ENCODE measurements at regions not wholly inside any gene's neighbourhood (a gene's known extent, or its start where the extent isn't known, plus 50 kb on each side); places are given as distances from the start of the nearest gene placed in this dataset.

GRCh38 chr10:29827512-29827911 is 192.7 kb upstream of the SVIL start:
- intact Hi-C loops (cut with micrococcal nuclease) = no loop called here
- Mint-ChIP-seq H3K36me3 (no peaks in the 10 kb centered on the region), H3K27ac (peak overlapping the region in 2 of 7 donors; percentile 3 to 54), H3K4me3 (no peak overlapping the region), H3K9me3 (peaks cover 8 to 16% (median 15%) of the 10 kb centered on the region in 7 donors), H3K27me3 (ENCODE audit: low read depth in 3 of 3) (peaks cover 2 to 11% (median 2%) of the 10 kb centered on the region in 3 donors), H3K4me1 (peaks cover 24% of the 10 kb centered on the region)
- Histone ChIP-seq H3K9ac (ENCODE audit: insufficient read depth, low read length, poor library complexity, severe bottlenecking) (no peak overlapping the region), H3K4me1 (ENCODE audit: control insufficient read depth in 1 of 2, insufficient read depth in 2 of 2, low read length in 2 of 2) (peaks cover 19 to 21% of the 10 kb centered on the region in 2 donors), H3K9me3 (replicated peaks in 1 of 2; ENCODE audit: control insufficient read depth in 1 of 2, insufficient read depth in 1 of 2, low read length in 2 of 2) (peaks cover 13 to 15% of the 10 kb centered on the region in 2 donors), H3K27ac (ENCODE audit: low read depth in 1 of 2, low read length in 2 of 2) (no peak overlapping the region), H3K4me3 (replicated peaks in 1 of 3; ENCODE audit: low read depth in 2 of 3, low read length in 3 of 3) (no peak overlapping the region), H2AFZ (ENCODE audit: insufficient read depth, low read depth, low read length, poor library complexity, severe bottlenecking) (no peak overlapping the region), H4K20me1 (ENCODE audit: insufficient read depth, low read length) (no peaks in the 10 kb centered on the region), H3K4me2 (replicated peaks; ENCODE audit: extremely low read depth, low read length, poor library complexity, severe bottlenecking) (no peak overlapping the region), H3K27me3 (ENCODE audit: control insufficient read depth in 2 of 2, insufficient read depth in 2 of 2, low read length in 2 of 2) (no peaks in the 10 kb centered on the region), H3K36me3 (replicated peaks in 1 of 2; ENCODE audit: control insufficient read depth in 1 of 2, insufficient read depth in 2 of 2, low read length in 2 of 2) (no peaks in the 10 kb centered on the region), H3K79me2 (ENCODE audit: insufficient read depth, low read length) (no peaks in the 10 kb centered on the region)
- DNase-seq = no peak
- no peak for TF ChIP-seq CTCF (IDR thresholded peaks at IDR 0.05)
- 77% methylated on average over 3 of the region's 7 CpGs for whole genome bisulfite sequencing (ENCODE audit: insufficient coverage)

DNA sequence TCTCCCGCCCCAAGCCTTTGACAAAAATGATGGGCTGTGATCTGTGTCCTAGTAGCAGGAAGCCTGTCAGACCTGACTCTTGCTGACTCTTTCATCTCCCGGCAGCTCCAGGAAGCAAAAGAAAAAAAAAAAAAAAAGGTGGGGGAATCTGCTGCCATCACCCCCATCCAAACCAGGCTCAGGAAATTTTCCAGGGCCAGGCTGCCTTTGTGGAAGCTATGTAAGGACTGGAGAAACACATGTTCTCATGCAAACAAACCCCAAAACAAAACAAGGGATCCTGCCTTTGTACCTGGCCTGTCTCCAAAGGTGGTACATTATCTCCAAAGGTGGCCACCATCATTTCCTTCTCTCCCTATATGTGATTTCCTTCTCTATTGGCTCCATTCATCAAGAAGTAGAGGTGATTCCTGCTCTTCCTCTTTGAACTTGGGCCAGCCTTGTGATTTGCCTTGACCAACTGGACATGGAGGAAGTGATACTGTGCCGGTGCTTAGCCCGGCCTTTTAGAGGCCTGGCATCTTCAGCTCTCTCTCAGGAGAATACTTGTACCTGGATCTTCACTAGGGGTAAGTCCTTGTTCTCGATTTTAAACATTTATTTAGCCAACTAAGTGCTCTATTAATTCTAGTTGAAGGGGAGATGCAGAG is 192.2 kb upstream of the SVIL start:
- 44% methylated on average over 3 of the region's 5 CpGs for WGBS (ENCODE audit: insufficient coverage)
- Histone ChIP-seq H4K20me1 (ENCODE audit: insufficient read depth, low read length) (no peaks in the 10 kb centered on the region), H3K36me3 (replicated peaks in 1 of 2; ENCODE audit: control insufficient read depth in 1 of 2, insufficient read depth in 2 of 2, low read length in 2 of 2) (no peaks in the 10 kb centered on the region), H3K4me2 (replicated peaks; ENCODE audit: extremely low read depth, low read length, poor library complexity, severe bottlenecking) (no peak overlapping the region), H3K4me3 (replicated peaks in 1 of 3; ENCODE audit: low read depth in 2 of 3, low read length in 3 of 3) (no peak overlapping the region), H3K9me3 (replicated peaks in 1 of 2; ENCODE audit: control insufficient read depth in 1 of 2, insufficient read depth in 1 of 2, low read length in 2 of 2) (peaks cover 13 to 15% of the 10 kb centered on the region in 2 donors), H3K4me1 (ENCODE audit: control insufficient read depth in 1 of 2, insufficient read depth in 2 of 2, low read length in 2 of 2) (peaks cover 19 to 21% of the 10 kb centered on the region in 2 donors), H3K27me3 (ENCODE audit: control insufficient read depth in 2 of 2, insufficient read depth in 2 of 2, low read length in 2 of 2) (no peaks in the 10 kb centered on the region), H3K27ac (ENCODE audit: low read depth in 1 of 2, low read length in 2 of 2) (no peak overlapping the region), H3K9ac (ENCODE audit: insufficient read depth, low read length, poor library complexity, severe bottlenecking) (no peak overlapping the region), H3K79me2 (ENCODE audit: insufficient read depth, low read length) (no peaks in the 10 kb centered on the region), H2AFZ (ENCODE audit: insufficient read depth, low read depth, low read length, poor library complexity, severe bottlenecking) (no peak overlapping the region)
- H3K27ac Mint-ChIP-seq = peak overlapping the region in 1 of 7 donors; percentile 54
- no peak for TF ChIP-seq CTCF (IDR thresholded peaks at IDR 0.05)
- peaks cover 8 to 16% (median 15%) of the 10 kb centered on the region in 7 donors for H3K9me3 Mint-ChIP-seq
- intact Hi-C loops (cut with micrococcal nuclease) = no loop called here
- no peaks in the 10 kb centered on the region for H3K36me3 Mint-ChIP-seq
- H3K4me3 Mint-ChIP-seq = no peak overlapping the region
- H3K27me3 Mint-ChIP-seq (ENCODE audit: low read depth in 3 of 3) = peaks cover 2 to 11% (median 2%) of the 10 kb centered on the region in 3 donors
- peak in 2 of 3 donors; percentile 39 to 57 for DNase-seq
- peaks cover 24% of the 10 kb centered on the region for H3K4me1 Mint-ChIP-seq

Data from CD14-positive monocyte (primary cell).